H1 (cell line): ENCODE measurements at regions not wholly inside any gene's neighbourhood (a gene's known extent, or its start where the extent isn't known, plus 50 kb on each side); places are given as distances from the start of the nearest gene placed in this dataset.

Experiments
- CTCF ChIA-PET: fragments of 300-600 bp; sonication (Branson Sonifier 250); formaldehyde crosslinking; loops from one replicate; lab custom pipeline; 2021; ENCODE audit not compliant: partially characterized antibody; lab: Charles Lee
- POLR2A ChIA-PET: fragments of 300-600 bp; sonication (Branson Sonifier 250); formaldehyde crosslinking; loops from one replicate; lab custom pipeline; 2021; ENCODE audit warnings: inconsistent platforms; ENCODE audit not compliant: partially characterized antibody; lab: Charles Lee
- DNase-seq, 2 experiments: peaks; one replicate each; pipeline versions ENCODE4 v3.0.0 to v3.0.0-alpha.2; 2010 to 2022; ENCODE audit warnings: low spot score in 2 of 2, low read depth in 1 of 2, mixed read lengths in 1 of 2
- FAIRE-seq: peaks from 2 replicates; lab custom pipeline; 2011; peaks lifted over from hg19 to GRCh38; lab: Jason Lieb, UNC
- H2AFZ ChIP-seq: 2 replicates; pipeline ENCODE4 v1.8.1; 2012; ENCODE audit warnings: low read length, inconsistent platforms
- H2AK5ac ChIP-seq: 2 replicates; pipeline ENCODE4 v1.6.1; 2013; ENCODE audit warnings: low read depth, low read length
- H2BK120ac ChIP-seq: replicated peaks from 2 replicates; pipeline ENCODE3; 2013; ENCODE audit warnings: low read depth, low read length, inconsistent platforms
- H2BK12ac ChIP-seq: 2 replicates; pipeline ENCODE4 v1.6.1; 2013; ENCODE audit warnings: low read depth, low read length
- H2BK15ac ChIP-seq: 2 replicates; pipeline ENCODE4 v1.6.1; 2013; ENCODE audit warnings: low read length
- H2BK20ac ChIP-seq: 2 replicates; pipeline ENCODE4 v1.6.1; 2013; ENCODE audit warnings: low read length
- H2BK5ac ChIP-seq: 2 replicates; pipeline ENCODE4 v1.6.1; 2013; ENCODE audit warnings: low read depth, low read length
- H3K14ac ChIP-seq: 2 replicates; pipeline ENCODE4 v1.6.1; 2013; ENCODE audit warnings: inconsistent platforms; ENCODE audit not compliant: insufficient read length
- H3K18ac ChIP-seq: 2 replicates; pipeline ENCODE4 v1.6.1; 2013; ENCODE audit warnings: low read length; ENCODE audit errors: extremely low read depth
- H3K23ac ChIP-seq: 2 replicates; pipeline ENCODE4 v1.6.1; 2013; ENCODE audit warnings: inconsistent platforms; ENCODE audit not compliant: insufficient read length
- H3K23me2 ChIP-seq: 2 replicates; pipeline ENCODE4 v1.6.1; 2013; ENCODE audit warnings: low read depth, low read length
- H3K27ac ChIP-seq: 2 replicates; pipeline ENCODE4 v1.6.1; 2011; ENCODE audit warnings: low read depth, low read length, inconsistent platforms
- H3K27me3 ChIP-seq, 4 experiments: replicated peaks in 1 of 4; 1 replicate in 1 of 4; 2 replicates in 3 of 4; pipeline versions ENCODE4 v1.6.1 to v1.8.1; 2011 to 2013; ENCODE audit warnings: low read length in 3 of 4, mild to moderate bottlenecking in 3 of 4, inconsistent platforms in 2 of 4, mixed read lengths in 2 of 4, moderate library complexity in 1 of 4; ENCODE audit not compliant: control insufficient read depth in 3 of 4, insufficient read depth in 3 of 4; ENCODE audit errors: extremely low read depth in 1 of 4
- H3K36me3 ChIP-seq, 4 experiments: 2 replicates each; pipeline versions ENCODE4 v1.6.1 to v1.8.1; 2011 to 2013; ENCODE audit warnings: mild to moderate bottlenecking in 4 of 4, low read length in 3 of 4, moderate library complexity in 2 of 4, control low read depth in 1 of 4, inconsistent platforms in 1 of 4; ENCODE audit not compliant: insufficient read depth in 4 of 4, control insufficient read depth in 2 of 4
- H3K4ac ChIP-seq: replicated peaks from 2 replicates; pipeline ENCODE3; 2013; ENCODE audit warnings: low read length, low read depth, mixed read lengths, inconsistent platforms; ENCODE audit not compliant: insufficient read length
- H3K4me1 ChIP-seq, 4 experiments: replicated peaks in 1 of 4; 1 replicate in 1 of 4; 2 replicates in 3 of 4; pipeline versions ENCODE4 v1.6.1 to v1.8.1; 2011 to 2013; ENCODE audit warnings: low read length in 3 of 4, inconsistent platforms in 2 of 4, mixed read lengths in 1 of 4; ENCODE audit not compliant: insufficient read depth in 4 of 4, control insufficient read depth in 3 of 4
- H3K4me2 ChIP-seq, 2 experiments: 2 replicates each; pipeline versions ENCODE4 v1.6.1 to v1.8.1; 2011 to 2013; ENCODE audit warnings: low read depth in 2 of 2, low read length in 2 of 2, control low read depth in 1 of 2, inconsistent platforms in 1 of 2, mild to moderate bottlenecking in 1 of 2; ENCODE audit not compliant: insufficient read depth in 1 of 2
- H3K4me3 ChIP-seq, 4 experiments: fragments of 200-600, 300-600 bp in 1 of 4; sonication (generic), shearing (Covaris generic), sonication (Bioruptor Twin) in 1 of 4; 2 replicates each; pipeline versions ENCODE4 v1.5.1 to v1.8.1; 2011 to 2016; ENCODE audit warnings: low read length in 4 of 4, low read depth in 3 of 4, control low read depth in 2 of 4, inconsistent platforms in 2 of 4, mild to moderate bottlenecking in 2 of 4, mixed read lengths in 1 of 4, moderate library complexity in 1 of 4; ENCODE audit not compliant: insufficient read depth in 2 of 4; ENCODE audit errors: extremely low read depth in 1 of 4
- H3K56ac ChIP-seq: replicated peaks from 2 replicates; pipeline ENCODE3; 2013; ENCODE audit warnings: low read depth, mild to moderate bottlenecking, mixed read lengths, low read length, inconsistent platforms; ENCODE audit not compliant: insufficient read length
- H3K79me1 ChIP-seq: 2 replicates; pipeline ENCODE4 v1.6.1; 2013; ENCODE audit warnings: low read depth, low read length, control low read depth
- H3K79me2 ChIP-seq, 2 experiments: 2 replicates each; pipeline versions ENCODE4 v1.6.1 to v1.8.1; 2012 to 2013; ENCODE audit warnings: low read length in 2 of 2, mild to moderate bottlenecking in 2 of 2, inconsistent platforms in 1 of 2; ENCODE audit not compliant: insufficient read depth in 2 of 2, control insufficient read depth in 1 of 2
- H3K9ac ChIP-seq, 4 experiments: replicated peaks in 1 of 4; 1 replicate in 1 of 4; 2 replicates in 3 of 4; pipeline versions ENCODE4 v1.6.1 to v1.8.1; 2011 to 2013; ENCODE audit warnings: low read depth in 3 of 4, low read length in 3 of 4, control low read depth in 2 of 4, mild to moderate bottlenecking in 2 of 4, moderate library complexity in 2 of 4, inconsistent platforms in 1 of 4; ENCODE audit errors: extremely low read depth in 1 of 4
- H3K9me3 ChIP-seq, 2 experiments: 2 replicates each; pipeline versions ENCODE4 v1.6.1 to v1.8.1; 2012 to 2013; ENCODE audit warnings: mild to moderate bottlenecking in 2 of 2, moderate library complexity in 2 of 2, control low read depth in 1 of 2, inconsistent platforms in 1 of 2, low read depth in 1 of 2, low read length in 1 of 2, mixed read lengths in 1 of 2; ENCODE audit not compliant: insufficient read depth in 2 of 2
- H4K20me1 ChIP-seq, 2 experiments: replicated peaks in 1 of 2; 2 replicates each; pipeline versions ENCODE3 to v1.8.1; 2011 to 2013; ENCODE audit warnings: inconsistent platforms in 2 of 2, low read length in 2 of 2, mild to moderate bottlenecking in 1 of 2; ENCODE audit not compliant: insufficient read depth in 2 of 2, control insufficient read depth in 1 of 2
- H4K5ac ChIP-seq: 2 replicates; pipeline ENCODE4 v1.6.1; 2013; ENCODE audit warnings: low read length, low read depth, mixed read lengths, inconsistent platforms; ENCODE audit not compliant: insufficient read length
- H4K8ac ChIP-seq: 2 replicates; pipeline ENCODE4 v1.8.0; 2013; ENCODE audit warnings: mild to moderate bottlenecking, moderate library complexity, low read length, inconsistent platforms; ENCODE audit not compliant: insufficient read depth; ENCODE audit errors: extremely low read depth
- H4K91ac ChIP-seq: replicated peaks from 2 replicates; pipeline ENCODE3; 2013; ENCODE audit warnings: low read length, mixed read lengths, inconsistent platforms; ENCODE audit not compliant: insufficient read length
- CBX5 ChIP-seq: fragments of 300-800, 300-1000 bp; sonication (generic); IDR thresholded peaks from 2 replicates; pipeline ENCODE4 v1.7.1; 2016; ENCODE audit warnings: antibody characterized with exemption, low read length, low read depth
- CBX8 ChIP-seq: fragments of 300-800, 300-1000 bp; sonication (generic); IDR thresholded peaks from 2 replicates; pipeline ENCODE4 v1.7.1; 2016; ENCODE audit warnings: low read depth, low read length, borderline replicate concordance
- EP300 ChIP-seq, 2 experiments: IDR thresholded peaks; 1 replicate in 1 of 2; 2 replicates in 1 of 2; pipeline ENCODE4 v1.6.1; 2011 to 2012; ENCODE audit warnings: low read depth in 2 of 2, low read length in 2 of 2, mild to moderate bottlenecking in 2 of 2, borderline replicate concordance in 1 of 2, inconsistent platforms in 1 of 2, moderate library complexity in 1 of 2
- GABPA ChIP-seq: IDR thresholded peaks from 2 replicates; pipeline ENCODE4 v1.6.1; 2011; ENCODE audit warnings: mild to moderate bottlenecking, low read length, moderate library complexity, borderline replicate concordance; ENCODE audit not compliant: insufficient read depth
- JUND ChIP-seq: IDR thresholded peaks from 2 replicates; pipeline ENCODE4 v1.6.1; 2011; ENCODE audit warnings: mild to moderate bottlenecking, improper control_type of control experiment, low read length
- POU5F1 ChIP-seq: IDR thresholded peaks from 2 replicates; pipeline ENCODE4 v1.6.1; 2011; ENCODE audit warnings: low read depth, mild to moderate bottlenecking, low read length, moderate library complexity
- RBBP5 ChIP-seq: IDR thresholded peaks from 2 replicates; pipeline ENCODE4 v1.7.1; 2012; ENCODE audit warnings: low read depth, mild to moderate bottlenecking, inconsistent platforms, low read length, moderate library complexity, borderline replicate concordance
- RNF2 ChIP-seq: fragments of 200-900, 300-1000 bp; sonication (generic); IDR thresholded peaks from 2 replicates; pipeline ENCODE4 v1.7.1; 2016; ENCODE audit warnings: borderline replicate concordance, low read depth, mild to moderate bottlenecking, antibody characterized with exemption, low read length; ENCODE audit not compliant: poor library complexity, severe bottlenecking; ENCODE audit errors: missing control alignments
- TCF12 ChIP-seq: IDR thresholded peaks from 2 replicates; pipeline ENCODE4 v1.6.1; 2011; ENCODE audit warnings: low read depth, mild to moderate bottlenecking, low read length
- WGBS, 2 experiments: shearing (Covaris generic) in 1 of 2; methylation state at CpG; one replicate each; pipeline versions ENCODE4 v1.1.6 to v1.1.7; 2013 to 2015; ENCODE audit warnings: low lambda C conversion rate in 2 of 2, mixed read lengths in 2 of 2, inconsistent platforms in 1 of 2, low coverage in 1 of 2, missing lambda C conversion rate in 1 of 2; ENCODE audit not compliant: insufficient replicate concordance in 2 of 2, insufficient coverage in 1 of 2, insufficient read length in 1 of 2; ENCODE audit errors: extremely low coverage in 1 of 2, missing lambda C conversion rate in 1 of 2; 5-methylcytosine and 5-hydroxymethylcytosine counted together

DNA sequence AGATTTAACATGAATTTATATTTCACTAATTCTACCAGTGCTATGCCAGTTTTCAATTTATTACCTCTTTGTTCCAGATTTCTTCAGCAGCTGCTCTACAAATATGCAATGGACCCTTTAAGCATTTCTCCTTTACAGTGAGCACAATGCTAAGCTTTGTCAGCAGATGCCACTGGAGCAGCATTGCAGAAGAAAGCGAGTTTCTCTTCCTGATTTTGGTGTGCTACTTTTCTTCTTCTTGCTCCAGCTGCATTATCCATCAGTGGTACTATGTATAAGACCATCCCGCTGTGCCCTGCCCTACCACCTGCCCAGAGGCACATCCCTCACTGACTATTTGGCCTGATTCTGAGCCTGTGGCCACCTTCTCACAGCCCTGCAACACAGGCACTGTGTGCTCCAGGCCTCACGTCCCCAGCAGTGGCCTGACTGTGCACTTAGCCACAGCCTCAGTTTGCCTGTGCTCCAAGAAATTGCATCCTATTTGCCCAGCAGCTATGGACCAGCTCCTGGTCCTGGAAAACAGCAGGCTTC is 84.1 kb downstream of the TNFAIP3 start:
- Histone ChIP-seq H2AFZ (no peak overlapping the region), H3K14ac (no peak overlapping the region), H3K4me1 (peaks cover 0 to 3% (median 0%) of the 10 kb centered on the region in 4 experiments; a peak in 1 of 7 replicates), H4K8ac (no peak overlapping the region), H3K56ac (no peak overlapping the region), H3K79me1 (no peaks in the 10 kb centered on the region), H3K4ac (no peak overlapping the region), H3K27me3 (no peaks in the 10 kb centered on the region), H3K4me2 (no peak overlapping the region), H3K9ac (no peak overlapping the region), H3K36me3 (no peaks in the 10 kb centered on the region), H2AK5ac (no peak overlapping the region), H3K27ac (no peak overlapping the region), H2BK120ac (no peak overlapping the region), H3K4me3 (no peak overlapping the region), H2BK12ac (no peak overlapping the region), H3K79me2 (no peaks in the 10 kb centered on the region), H3K9me3 (no peaks in the 10 kb centered on the region), H4K5ac (no peak overlapping the region), H2BK15ac (no peak overlapping the region), H4K20me1 (no peaks in the 10 kb centered on the region), H3K18ac (no peak overlapping the region), H2BK5ac (no peak overlapping the region; the same call in 1 of the 2 replicates), H4K91ac (no peak overlapping the region), H2BK20ac (no peak overlapping the region; the same call in 1 of the 2 replicates)
- ChIA-PET CTCF (interaction anchor here (0.5 to 4.6 kb wide), 9 partner anchors 12 to 845 kb away, joined by 3 to 16 read pairs (median 3); no protein-coding TSS in a partner anchor), POLR2A (no interaction called here)
- DNase-seq (no peak), FAIRE-seq (no peak)
- 74% methylated on average over 3 of the region's 3 CpGs; no CpG with 5 or more reads in 1 of the 2 experiments for WGBS, 2 experiments
- TF ChIP-seq TCF12: no peak
- TF ChIP-seq EP300 (IDR thresholded peaks at IDR 0.05; ENCODE audit: borderline replicate concordance in 1 of 2, low read depth in 2 of 2, low read length in 2 of 2): no peak
- no peak for TF ChIP-seq JUND
- TF ChIP-seq RBBP5: no peak
- TF ChIP-seq CBX8: no peak
- TF ChIP-seq GABPA: no peak
- no peak for TF ChIP-seq RNF2
- TF ChIP-seq CBX5: no peak
- TF ChIP-seq POU5F1: no peak
- TF ChIP-seq, all 59 proteins: peak for 0
- Histone ChIP-seq H3K23ac (no peak overlapping the region), H3K23me2 (no peaks in the 10 kb centered on the region; the same call in 1 of the 2 replicates)
